GM19240 (cell line): ENCODE measurements at regions not wholly inside any gene's neighbourhood (a gene's known extent, or its start where the extent isn't known, plus 50 kb on each side); places are given as distances from the start of the nearest gene placed in this dataset.

Experiments used
- DNase-seq: peaks from one replicate; pipeline ENCODE4 v3.0.0; 2011; ENCODE audit warnings: low spot score; ENCODE audit not compliant: insufficient read length

GRCh38 chr10:111789821-111790220, 393.7 kb downstream of the GPAM start:
- DNase-seq, result no peak

- no peak for DNase-seq
These were observed 381.7 kb downstream of the GPAM start for GRCh38 chr10:111801841-111802240.

GRCh38 chr10:111804781-111805180, 378.8 kb downstream of the GPAM start:
- DNase-seq, result no peak

GRCh38 chr10:111811517-111811916, 372.0 kb downstream of the GPAM start:
- DNase-seq, result no peak

- DNase-seq, result no peak
These were observed 363.1 kb downstream of the GPAM start for GRCh38 chr10:111820471-111820870.

- no peak for DNase-seq
These were observed 361.7 kb downstream of the GPAM start for GRCh38 chr10:111821871-111822270.

GRCh38 chr10:111822661-111823060, 360.9 kb downstream of the GPAM start:
- no peak for DNase-seq

- no peak for DNase-seq
These were observed 359.4 kb downstream of the GPAM start for GRCh38 chr10:111824128-111824527.

GRCh38 chr10:111830359-111830758, 353.2 kb downstream of the GPAM start:
- no peak for DNase-seq

- DNase-seq, result no peak
These were observed 352.5 kb downstream of the GPAM start for GRCh38 chr10:111831058-111831457.

GRCh38 chr10:111833251-111833650, 350.3 kb downstream of the GPAM start:
- DNase-seq, result no peak

- no peak for DNase-seq
These were observed 348.0 kb downstream of the GPAM start for GRCh38 chr10:111835574-111835973.

- no peak for DNase-seq
These were observed 347.5 kb downstream of the GPAM start for GRCh38 chr10:111836064-111836463.

GRCh38 chr10:111836571-111836970, 347.0 kb downstream of the GPAM start:
- no peak for DNase-seq

- no peak for DNase-seq
These were observed 346.5 kb downstream of the GPAM start for GRCh38 chr10:111837086-111837485.

GRCh38 chr10:111837985-111838384, 345.6 kb downstream of the GPAM start:
- no peak for DNase-seq

- DNase-seq, result no peak
These were observed 343.0 kb downstream of the GPAM start for GRCh38 chr10:111840546-111840945.

GRCh38 chr10:111852801-111853200, 330.8 kb downstream of the GPAM start:
- no peak for DNase-seq

GRCh38 chr10:111856631-111857030, 326.9 kb downstream of the GPAM start:
- DNase-seq, result no peak

GRCh38 chr10:111865550-111865949, 318.0 kb downstream of the GPAM start:
- no peak for DNase-seq

- no peak for DNase-seq
These were observed 312.1 kb downstream of the GPAM start for GRCh38 chr10:111871458-111871857.

GRCh38 chr10:111872591-111872990, 311.0 kb downstream of the GPAM start:
- DNase-seq, result no peak

- DNase-seq, result no peak
These were observed 310.5 kb downstream of the GPAM start for GRCh38 chr10:111873041-111873440.

- no peak for DNase-seq
These were observed 309.9 kb downstream of the GPAM start for GRCh38 chr10:111873621-111874135.
